ENCODE measurements at regions not wholly inside any gene's neighbourhood (a gene's known extent, or its start where the extent isn't known, plus 50 kb on each side); places are given as distances from the start of the nearest gene placed in this dataset.

DNA sequence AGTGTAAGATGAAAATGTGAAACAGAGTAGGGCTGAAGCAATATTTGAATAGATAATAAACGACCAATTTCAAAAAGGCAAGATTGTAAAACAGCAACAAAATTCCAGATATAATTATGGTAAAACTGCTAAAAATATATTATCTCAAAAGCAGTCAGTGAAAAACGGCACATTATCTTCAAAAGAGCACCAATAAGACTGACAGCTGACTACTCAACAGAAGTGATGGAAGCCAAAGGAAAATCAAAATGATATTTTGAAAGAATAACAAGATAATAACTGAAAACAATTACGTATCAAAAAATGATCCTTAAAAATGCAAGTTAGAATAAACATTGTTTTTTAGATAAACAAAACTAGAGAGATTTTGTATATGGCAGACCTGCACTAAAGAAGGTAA lies 920.6 kb upstream of the FAM98A start:
- TF ChIP-seq, protein P1, sequence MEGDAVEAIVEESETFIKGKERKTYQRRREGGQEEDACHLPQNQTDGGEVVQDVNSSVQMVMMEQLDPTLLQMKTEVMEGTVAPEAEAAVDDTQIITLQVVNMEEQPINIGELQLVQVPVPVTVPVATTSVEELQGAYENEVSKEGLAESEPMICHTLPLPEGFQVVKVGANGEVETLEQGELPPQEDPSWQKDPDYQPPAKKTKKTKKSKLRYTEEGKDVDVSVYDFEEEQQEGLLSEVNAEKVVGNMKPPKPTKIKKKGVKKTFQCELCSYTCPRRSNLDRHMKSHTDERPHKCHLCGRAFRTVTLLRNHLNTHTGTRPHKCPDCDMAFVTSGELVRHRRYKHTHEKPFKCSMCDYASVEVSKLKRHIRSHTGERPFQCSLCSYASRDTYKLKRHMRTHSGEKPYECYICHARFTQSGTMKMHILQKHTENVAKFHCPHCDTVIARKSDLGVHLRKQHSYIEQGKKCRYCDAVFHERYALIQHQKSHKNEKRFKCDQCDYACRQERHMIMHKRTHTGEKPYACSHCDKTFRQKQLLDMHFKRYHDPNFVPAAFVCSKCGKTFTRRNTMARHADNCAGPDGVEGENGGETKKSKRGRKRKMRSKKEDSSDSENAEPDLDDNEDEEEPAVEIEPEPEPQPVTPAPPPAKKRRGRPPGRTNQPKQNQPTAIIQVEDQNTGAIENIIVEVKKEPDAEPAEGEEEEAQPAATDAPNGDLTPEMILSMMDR (IDR thresholded peaks at IDR 0.05): no peak
- no peak for TF ChIP-seq POLR2A (IDR thresholded peaks at IDR 0.05)

Measured in right lobe of liver (tissue), 4 donors.